Fibroblast of villous mesenchyme (primary cell): ENCODE measurements at regions not wholly inside any gene's neighbourhood (a gene's known extent, or its start where the extent isn't known, plus 50 kb on each side); places are given as distances from the start of the nearest gene placed in this dataset.
A peak's percentile ranks its signal among the peaks of the same experiment; 100 is the strongest.

Source experiments
- DNase-seq: peaks from one replicate; pipeline ENCODE4 v3.0.0-alpha.2; 2010; ENCODE audit warnings: low read depth
- H3K4me3 ChIP-seq: 2 replicates; pipeline ENCODE4 v1.5.1; 2011; ENCODE audit warnings: low read depth, mild to moderate bottlenecking, low read length
- TF ChIP-seq, protein P1 (sequence below): IDR thresholded peaks from 2 replicates; pipeline ENCODE4 v1.5.1; 2012; ENCODE audit warnings: low read depth, mild to moderate bottlenecking, low read length; ENCODE audit not compliant: insufficient read depth

DNA sequence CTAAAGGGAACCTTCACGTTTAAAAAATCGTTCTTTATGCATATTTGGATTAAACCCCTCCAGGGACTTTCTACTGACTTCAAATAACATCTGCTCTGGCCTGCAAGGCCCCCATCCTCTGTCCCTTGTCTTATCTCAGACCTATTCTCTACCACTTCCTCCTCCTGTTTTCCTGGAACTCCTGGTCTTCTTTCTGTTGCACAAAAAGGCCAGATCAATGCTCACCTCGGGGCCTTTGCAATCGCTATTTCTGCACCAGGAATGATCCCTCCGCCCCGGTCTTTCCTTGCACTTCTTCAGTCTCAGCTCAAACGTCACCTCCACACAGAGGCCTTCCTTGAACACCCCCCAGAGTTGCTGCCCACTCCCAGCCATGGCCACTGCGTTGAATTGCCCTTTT lies 57.6 kb upstream of the BEGAIN start:
- no peak for DNase-seq
- no peak overlapping the region for H3K4me3 ChIP-seq
- TF ChIP-seq, protein P1, sequence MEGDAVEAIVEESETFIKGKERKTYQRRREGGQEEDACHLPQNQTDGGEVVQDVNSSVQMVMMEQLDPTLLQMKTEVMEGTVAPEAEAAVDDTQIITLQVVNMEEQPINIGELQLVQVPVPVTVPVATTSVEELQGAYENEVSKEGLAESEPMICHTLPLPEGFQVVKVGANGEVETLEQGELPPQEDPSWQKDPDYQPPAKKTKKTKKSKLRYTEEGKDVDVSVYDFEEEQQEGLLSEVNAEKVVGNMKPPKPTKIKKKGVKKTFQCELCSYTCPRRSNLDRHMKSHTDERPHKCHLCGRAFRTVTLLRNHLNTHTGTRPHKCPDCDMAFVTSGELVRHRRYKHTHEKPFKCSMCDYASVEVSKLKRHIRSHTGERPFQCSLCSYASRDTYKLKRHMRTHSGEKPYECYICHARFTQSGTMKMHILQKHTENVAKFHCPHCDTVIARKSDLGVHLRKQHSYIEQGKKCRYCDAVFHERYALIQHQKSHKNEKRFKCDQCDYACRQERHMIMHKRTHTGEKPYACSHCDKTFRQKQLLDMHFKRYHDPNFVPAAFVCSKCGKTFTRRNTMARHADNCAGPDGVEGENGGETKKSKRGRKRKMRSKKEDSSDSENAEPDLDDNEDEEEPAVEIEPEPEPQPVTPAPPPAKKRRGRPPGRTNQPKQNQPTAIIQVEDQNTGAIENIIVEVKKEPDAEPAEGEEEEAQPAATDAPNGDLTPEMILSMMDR: no peak

DNA sequence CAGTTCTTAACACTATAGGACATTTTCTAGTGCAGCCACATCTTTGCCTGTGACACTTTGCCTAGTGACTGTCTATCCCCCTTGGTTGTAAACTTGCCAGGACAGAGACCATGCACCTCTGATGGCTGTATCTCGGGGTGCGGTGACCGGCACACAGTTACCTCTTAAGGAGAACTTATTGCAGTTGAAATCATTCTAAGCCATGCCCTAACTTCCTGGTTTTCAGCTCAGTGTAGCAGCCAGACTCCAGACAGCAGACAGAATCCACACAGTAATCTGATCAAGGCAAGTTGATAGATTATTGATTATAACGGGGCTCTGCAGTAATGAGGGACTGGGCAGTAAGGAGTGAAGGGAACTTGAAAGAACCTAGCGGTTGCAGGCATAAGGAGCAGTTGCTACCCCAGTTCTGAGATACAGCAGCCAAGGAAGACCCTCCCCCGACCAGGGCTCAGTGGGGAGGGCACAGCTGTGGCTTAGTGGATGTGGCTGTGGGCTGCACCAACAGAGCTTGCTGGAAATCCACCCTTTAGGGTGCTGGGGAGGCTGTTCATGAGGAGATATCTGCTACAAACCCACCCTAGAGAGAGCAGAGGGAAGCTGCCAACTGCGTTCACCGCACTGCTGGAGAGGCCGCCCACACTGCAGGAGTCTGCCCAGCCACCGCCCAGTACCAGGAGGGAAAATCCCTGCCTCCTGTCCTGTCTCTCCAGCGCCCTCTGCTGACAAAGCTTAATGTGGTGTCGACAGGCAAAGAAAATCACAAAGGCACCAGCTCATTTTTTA lies 58.2 kb upstream of the BEGAIN start:
- peak; percentile 81 for DNase-seq
- TF ChIP-seq, protein P1: peak; percentile 78
- no peak overlapping the region for H3K4me3 ChIP-seq

DNA sequence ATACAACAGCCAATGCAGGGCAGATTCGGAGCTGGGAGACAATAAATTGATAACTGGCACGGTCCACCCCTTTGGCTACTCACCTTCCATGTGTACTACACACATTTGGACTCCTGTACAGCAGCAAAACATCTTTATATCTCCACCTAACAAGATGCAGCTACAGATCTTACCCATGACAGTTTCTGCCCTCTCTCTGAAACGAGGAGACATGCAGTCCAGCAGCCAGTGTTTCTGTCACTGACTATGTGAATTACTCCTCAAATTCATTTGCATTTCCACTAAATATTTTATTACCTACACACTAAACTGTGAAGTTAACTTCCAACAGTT lies 58.7 kb upstream of the BEGAIN start:
- H3K4me3 ChIP-seq: no peak overlapping the region
- TF ChIP-seq, protein P1: no peak
- no peak for DNase-seq

DNA sequence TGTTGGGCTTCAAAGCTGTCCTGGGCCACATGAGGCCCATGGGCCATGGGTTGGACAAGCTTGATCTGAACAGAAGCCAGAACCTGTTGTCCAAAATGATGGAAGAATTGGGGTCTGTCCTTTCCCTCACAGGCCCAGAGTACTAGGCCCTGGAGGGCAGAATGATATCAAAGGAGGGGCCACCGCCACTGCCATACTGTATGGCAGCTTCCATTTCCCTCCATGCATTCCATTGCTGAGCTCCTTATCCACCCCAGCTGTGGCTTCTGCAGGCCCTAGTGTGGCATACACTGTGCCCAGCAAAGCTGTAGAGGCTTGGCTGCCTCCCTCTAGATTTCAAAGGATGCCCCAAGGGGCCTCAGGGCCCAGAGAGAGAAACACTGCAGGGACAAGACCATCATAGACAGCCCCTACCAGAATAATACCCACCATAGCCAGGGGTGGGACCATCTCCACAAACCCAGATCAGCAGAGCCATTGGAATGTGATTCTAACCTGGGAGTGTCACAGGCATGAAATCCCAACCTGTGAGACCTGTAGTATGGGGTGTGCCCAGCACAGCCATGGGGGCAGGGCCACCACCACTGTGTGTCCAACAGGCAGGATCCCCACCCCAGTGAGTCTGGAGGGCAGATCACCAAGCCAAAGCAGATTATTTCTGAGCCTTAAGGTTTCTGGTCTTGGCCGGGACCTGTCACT lies 61.4 kb upstream of the BEGAIN start:
- no peak for DNase-seq
- TF ChIP-seq, protein P1: no peak
- H3K4me3 ChIP-seq: no peak overlapping the region

DNA sequence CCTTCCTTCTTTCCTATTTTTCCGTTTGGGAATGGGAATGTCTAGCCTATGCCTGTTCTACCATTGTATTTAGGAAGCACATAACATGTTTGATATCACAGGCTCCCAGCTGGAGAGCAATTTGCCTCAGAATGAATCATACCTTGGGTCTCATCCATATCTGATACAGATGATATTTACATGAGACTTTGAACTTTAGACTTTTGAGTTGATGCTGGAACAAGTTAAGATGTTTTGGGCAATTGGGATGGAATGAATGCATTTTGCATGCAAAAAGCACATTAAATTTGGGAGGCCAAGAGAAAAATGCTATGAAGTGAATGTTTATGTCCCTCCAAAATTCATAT lies 61.9 kb upstream of the BEGAIN start:
- peak; percentile 75 for DNase-seq
- TF ChIP-seq, protein P1: no peak
- no peak overlapping the region for H3K4me3 ChIP-seq

DNA sequence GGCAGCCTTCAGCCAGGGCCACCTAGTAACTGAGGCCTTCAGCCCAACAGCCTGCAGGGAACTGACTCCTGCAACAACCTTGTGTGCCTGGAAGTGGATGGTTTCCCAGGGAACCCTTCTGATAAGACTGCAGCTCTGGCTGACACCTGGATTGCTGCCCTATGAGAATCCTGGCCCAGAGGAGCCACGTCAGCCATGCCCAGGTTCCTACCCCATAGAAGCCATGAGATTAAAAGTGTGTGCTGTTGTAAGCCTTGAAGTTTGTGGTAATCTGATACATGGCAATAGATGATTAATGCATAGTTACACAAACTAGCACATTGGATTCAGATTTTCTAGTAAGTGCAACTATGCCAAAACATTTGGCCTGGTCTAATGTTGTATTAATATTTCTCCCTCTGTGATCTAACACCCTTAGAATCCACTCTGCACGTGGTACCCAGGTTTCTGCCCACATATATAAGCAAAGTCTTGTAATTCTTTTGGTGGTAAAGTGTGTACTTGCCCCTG lies 64.8 kb upstream of the BEGAIN start:
- DNase-seq: no peak
- H3K4me3 ChIP-seq: no peak overlapping the region
- TF ChIP-seq, protein P1: no peak

DNA sequence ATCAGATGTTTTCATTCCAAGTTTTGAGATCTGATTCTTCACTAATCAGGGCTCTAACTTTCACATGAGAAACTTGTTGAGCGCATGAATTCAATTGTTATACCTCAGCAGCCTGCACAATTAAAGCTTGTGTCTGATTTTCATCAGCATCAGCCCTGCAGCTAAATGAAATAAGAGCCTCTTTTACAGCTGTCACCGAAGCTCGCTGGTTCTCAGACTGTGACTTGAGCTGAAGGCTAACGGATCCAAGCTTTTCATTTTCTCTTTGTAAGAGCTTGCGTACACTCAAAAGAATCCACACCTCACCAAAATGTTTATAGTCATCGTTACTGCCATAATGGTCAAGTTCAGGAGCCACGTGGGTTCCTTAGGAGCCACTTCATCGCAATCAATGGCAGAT lies 65.5 kb upstream of the BEGAIN start:
- TF ChIP-seq, protein P1: no peak
- no peak overlapping the region for H3K4me3 ChIP-seq
- DNase-seq: no peak
